ENCODE measurements at regions not wholly inside any gene's neighbourhood (a gene's known extent, or its start where the extent isn't known, plus 50 kb on each side); places are given as distances from the start of the nearest gene placed in this dataset.

GRCh38 chr13:61908906-61909615, 493.4 kb upstream of the PCDH20 start:
- Histone ChIP-seq H3F3A (ENCODE audit: insufficient read depth) (no peaks in the 10 kb centered on the region), H3K36me3 (ENCODE audit: low read length) (no peaks in the 10 kb centered on the region), H3K27ac (ENCODE audit: low read depth, low read length) (no peak overlapping the region), H3K27me3 (ENCODE audit: low read length) (no peaks in the 10 kb centered on the region), H3K9me2 (replicated peaks; ENCODE audit: insufficient read depth, low read length) (no peaks in the 10 kb centered on the region), H2AFZ (ENCODE audit: low read depth, low read length, severe bottlenecking) (no peak overlapping the region), H3K4me3 (ENCODE audit: insufficient read depth, low read length, poor library complexity, severe bottlenecking) (no peak overlapping the region), H3K9me3 (ENCODE audit: insufficient read depth, low read length) (no peaks in the 10 kb centered on the region), H3K79me2 (ENCODE audit: insufficient read depth, low read length) (no peaks in the 10 kb centered on the region), H3K4me2 (ENCODE audit: low read depth, low read length, poor library complexity, severe bottlenecking) (no peak overlapping the region), H4K20me1 (ENCODE audit: low read depth, low read length) (no peaks in the 10 kb centered on the region), H3K9ac (ENCODE audit: low read length) (no peak overlapping the region)
- TF ChIP-seq CTCF (IDR thresholded peaks at IDR 0.05; ENCODE audit: insufficient read depth, low read length, poor library complexity, severe bottlenecking): no peak
- TF ChIP-seq EZH2phosphoT487 (conservative IDR thresholded peaks at IDR 0.05; ENCODE audit: low read length): no peak

GRCh38 chr13:61905054-61905453, 489.4 kb upstream of the PCDH20 start:
- H3F3A ChIP-seq (ENCODE audit: insufficient read depth): no peaks in the 10 kb centered on the region
- H3K36me3 ChIP-seq (ENCODE audit: low read length): no peaks in the 10 kb centered on the region
- no peak overlapping the region for H3K4me2 ChIP-seq (ENCODE audit: low read depth, low read length, poor library complexity, severe bottlenecking)

GRCh38 chr13:61901946-61902541, 486.4 kb upstream of the PCDH20 start:
- TF ChIP-seq CTCF (IDR thresholded peaks at IDR 0.05; ENCODE audit: insufficient read depth, low read length, poor library complexity, severe bottlenecking) (no peak), EZH2phosphoT487 (conservative IDR thresholded peaks at IDR 0.05; ENCODE audit: low read length) (no peak)
- Histone ChIP-seq H4K20me1 (ENCODE audit: low read depth, low read length) (no peaks in the 10 kb centered on the region), H3K36me3 (ENCODE audit: low read length) (no peaks in the 10 kb centered on the region), H3K9me3 (ENCODE audit: insufficient read depth, low read length) (peaks cover 16% of the 10 kb centered on the region; the same call in 1 of the 2 replicates), H3K27ac (ENCODE audit: low read depth, low read length) (no peak overlapping the region), H2AFZ (ENCODE audit: low read depth, low read length, severe bottlenecking) (peak overlapping the region; percentile 22), H3K4me3 (ENCODE audit: insufficient read depth, low read length, poor library complexity, severe bottlenecking) (no peak overlapping the region), H3K27me3 (ENCODE audit: low read length) (no peaks in the 10 kb centered on the region), H3K9me2 (replicated peaks; ENCODE audit: insufficient read depth, low read length) (no peaks in the 10 kb centered on the region), H3K9ac (ENCODE audit: low read length) (no peak overlapping the region), H3F3A (ENCODE audit: insufficient read depth) (no peaks in the 10 kb centered on the region), H3K79me2 (ENCODE audit: insufficient read depth, low read length) (no peaks in the 10 kb centered on the region), H3K4me2 (ENCODE audit: low read depth, low read length, poor library complexity, severe bottlenecking) (no peak overlapping the region)

More at GRCh38 chr13:61905054-61905453, 489.4 kb upstream of the PCDH20 start:
- Histone ChIP-seq H3K9me3 (ENCODE audit: insufficient read depth, low read length) (peaks cover 16% of the 10 kb centered on the region; the same call in 1 of the 2 replicates), H3K9ac (ENCODE audit: low read length) (no peak overlapping the region), H2AFZ (ENCODE audit: low read depth, low read length, severe bottlenecking) (no peak overlapping the region), H3K27ac (ENCODE audit: low read depth, low read length) (no peak overlapping the region), H3K79me2 (ENCODE audit: insufficient read depth, low read length) (no peaks in the 10 kb centered on the region), H3K4me3 (ENCODE audit: insufficient read depth, low read length, poor library complexity, severe bottlenecking) (no peak overlapping the region), H3K27me3 (ENCODE audit: low read length) (no peaks in the 10 kb centered on the region), H3K9me2 (replicated peaks; ENCODE audit: insufficient read depth, low read length) (no peaks in the 10 kb centered on the region), H4K20me1 (ENCODE audit: low read depth, low read length) (no peaks in the 10 kb centered on the region)
- TF ChIP-seq CTCF (IDR thresholded peaks at IDR 0.05; ENCODE audit: insufficient read depth, low read length, poor library complexity, severe bottlenecking) (no peak), EZH2phosphoT487 (conservative IDR thresholded peaks at IDR 0.05; ENCODE audit: low read length) (no peak)

Data from SU-DHL-6 (cell line).